ENCODE measurements at regions not wholly inside any gene's neighbourhood (a gene's known extent, or its start where the extent isn't known, plus 50 kb on each side); places are given as distances from the start of the nearest gene placed in this dataset.

DNA sequence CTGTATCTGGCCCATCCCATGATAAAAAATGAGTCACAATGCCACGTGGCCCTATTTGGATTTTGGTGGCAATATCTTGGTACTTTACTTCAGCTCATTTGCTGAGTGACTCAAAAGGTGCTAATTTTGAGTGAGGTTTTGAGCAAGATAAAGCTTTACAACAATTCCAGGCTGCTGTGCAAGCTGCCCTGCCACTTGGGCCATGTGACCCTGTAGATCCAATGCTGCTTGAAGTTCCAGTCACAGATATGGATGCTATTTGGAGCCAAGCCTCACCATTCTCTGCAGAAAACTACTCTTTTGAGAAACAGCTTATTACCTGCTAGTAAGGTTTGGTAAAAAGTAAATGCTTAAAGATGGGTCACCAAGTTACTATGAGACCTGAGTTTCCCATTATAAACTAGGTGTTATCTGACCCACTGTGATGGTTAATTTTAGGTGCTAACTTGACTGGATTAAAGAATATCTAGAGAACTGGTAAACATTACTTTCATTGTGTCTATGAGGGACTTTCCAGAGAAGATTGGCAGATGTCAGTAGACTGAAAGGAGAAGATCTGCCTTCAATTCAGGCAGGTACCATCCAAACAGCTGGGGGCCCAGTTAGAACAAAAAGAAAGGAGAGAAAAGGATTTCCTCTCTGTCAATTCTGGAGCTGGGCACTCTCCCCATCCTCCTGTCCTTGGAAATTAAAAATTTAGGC is 1083.9 kb downstream of the DIPK2A start:
- Histone ChIP-seq H3K9ac (ENCODE audit: low read length) (no peak overlapping the region), H3K4me3 (ENCODE audit: insufficient read depth in 1 of 2, low read depth in 1 of 2, low read length in 2 of 2) (no peak overlapping the region), H2BK5ac (ENCODE audit: low read depth, low read length, poor library complexity, severe bottlenecking) (no peak overlapping the region), H3K4me2 (ENCODE audit: low read length, poor library complexity, severe bottlenecking) (no peak overlapping the region), H3K27ac (ENCODE audit: low read length, poor library complexity, severe bottlenecking) (no peak overlapping the region), H4K8ac (ENCODE audit: low read length) (no peak overlapping the region), H4K91ac (ENCODE audit: low read length) (no peak overlapping the region), H3K23ac (ENCODE audit: low read length in 2 of 2) (no peak overlapping the region), H2BK15ac (ENCODE audit: low read depth, poor library complexity, severe bottlenecking) (no peak overlapping the region), H3K36me3 (ENCODE audit: control insufficient read depth in 1 of 2, insufficient read depth in 2 of 2, low read depth in 1 of 2, low read length in 2 of 2) (no peaks in the 10 kb centered on the region), H3K27me3 (ENCODE audit: control insufficient read depth in 1 of 2, insufficient read depth in 1 of 2, low read length in 2 of 2) (no peaks in the 10 kb centered on the region), H2AK5ac (ENCODE audit: low read length, severe bottlenecking) (no peak overlapping the region), H2BK120ac (ENCODE audit: low read depth, low read length) (no peak overlapping the region), H2BK12ac (ENCODE audit: low read length in 2 of 2) (no peak overlapping the region), H3K4ac (ENCODE audit: low read depth in 1 of 2, low read length in 2 of 2) (no peak overlapping the region), H3K4me1 (ENCODE audit: control insufficient read depth, insufficient read depth, low read depth, low read length) (no peaks in the 10 kb centered on the region), H2AFZ (ENCODE audit: low read depth, low read length) (no peak overlapping the region), H3K79me1 (replicated peaks; ENCODE audit: low read length, poor library complexity, severe bottlenecking) (no peaks in the 10 kb centered on the region), H3K18ac (ENCODE audit: low read depth in 1 of 2, low read length in 2 of 2) (no peak overlapping the region), H3K14ac (ENCODE audit: low read length in 2 of 2) (no peak overlapping the region), H3K9me3 (ENCODE audit: control insufficient read depth, low read length) (peaks cover 6% of the 10 kb centered on the region)
- DNase-seq: no peak
- WGBS: 50% methylated on average over 1 of the region's 1 CpG

DNA sequence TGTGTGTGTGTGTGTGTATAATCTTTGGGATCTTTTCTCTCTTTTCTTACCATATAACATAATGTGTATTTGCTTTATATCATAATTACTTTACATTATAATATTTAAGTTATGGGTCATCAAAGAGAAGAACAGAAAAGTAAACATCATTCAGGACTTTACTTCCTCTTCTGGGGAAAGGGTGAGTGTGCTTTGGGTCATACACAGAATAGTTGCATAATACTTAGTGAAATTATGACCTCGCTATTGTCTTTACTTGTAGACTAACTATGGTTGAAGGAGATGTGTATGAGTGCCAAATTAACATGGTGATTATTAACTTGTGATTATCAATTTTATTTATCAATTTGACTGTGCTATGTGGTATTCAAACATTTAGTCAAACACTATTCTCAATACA is 1086.9 kb downstream of the DIPK2A start:
- Histone ChIP-seq H4K8ac (ENCODE audit: low read length) (no peak overlapping the region), H2BK5ac (ENCODE audit: low read depth, low read length, poor library complexity, severe bottlenecking) (no peak overlapping the region), H3K4me3 (ENCODE audit: insufficient read depth in 1 of 2, low read depth in 1 of 2, low read length in 2 of 2) (no peak overlapping the region), H3K9ac (ENCODE audit: low read length) (no peak overlapping the region), H3K79me1 (replicated peaks; ENCODE audit: low read length, poor library complexity, severe bottlenecking) (no peaks in the 10 kb centered on the region), H3K18ac (ENCODE audit: low read depth in 1 of 2, low read length in 2 of 2) (no peak overlapping the region), H3K9me3 (ENCODE audit: control insufficient read depth, low read length) (peaks cover 20% of the 10 kb centered on the region), H3K4me2 (ENCODE audit: low read length, poor library complexity, severe bottlenecking) (no peak overlapping the region), H2AFZ (ENCODE audit: low read depth, low read length) (no peak overlapping the region), H2BK12ac (ENCODE audit: low read length in 2 of 2) (no peak overlapping the region), H2AK5ac (ENCODE audit: low read length, severe bottlenecking) (no peak overlapping the region), H3K4me1 (ENCODE audit: control insufficient read depth, insufficient read depth, low read depth, low read length) (no peaks in the 10 kb centered on the region), H4K91ac (ENCODE audit: low read length) (no peak overlapping the region), H2BK120ac (ENCODE audit: low read depth, low read length) (no peak overlapping the region), H2BK15ac (ENCODE audit: low read depth, poor library complexity, severe bottlenecking) (no peak overlapping the region), H3K36me3 (ENCODE audit: control insufficient read depth in 1 of 2, insufficient read depth in 2 of 2, low read depth in 1 of 2, low read length in 2 of 2) (no peaks in the 10 kb centered on the region), H3K4ac (ENCODE audit: low read depth in 1 of 2, low read length in 2 of 2) (no peak overlapping the region), H3K14ac (ENCODE audit: low read length in 2 of 2) (no peak overlapping the region), H3K27ac (ENCODE audit: low read length, poor library complexity, severe bottlenecking) (no peak overlapping the region), H3K27me3 (ENCODE audit: control insufficient read depth in 1 of 2, insufficient read depth in 1 of 2, low read length in 2 of 2) (no peaks in the 10 kb centered on the region), H3K23ac (ENCODE audit: low read length in 2 of 2) (no peak overlapping the region)
- 100% methylated on average over 1 of the region's 1 CpG for WGBS
- DNase-seq: no peak

- no peak overlapping the region for H4K91ac ChIP-seq (ENCODE audit: low read length)
- H2BK5ac ChIP-seq (ENCODE audit: low read depth, low read length, poor library complexity, severe bottlenecking): no peak overlapping the region
- no peaks in the 10 kb centered on the region for H3K79me1 ChIP-seq (replicated peaks; ENCODE audit: low read length, poor library complexity, severe bottlenecking)
- no peak overlapping the region for H3K4me2 ChIP-seq (ENCODE audit: low read length, poor library complexity, severe bottlenecking)
- H3K23ac ChIP-seq (ENCODE audit: low read length in 2 of 2): no peak overlapping the region
- no peak overlapping the region for H2AFZ ChIP-seq (ENCODE audit: low read depth, low read length)
- no peaks in the 10 kb centered on the region for H3K36me3 ChIP-seq (ENCODE audit: control insufficient read depth in 1 of 2, insufficient read depth in 2 of 2, low read depth in 1 of 2, low read length in 2 of 2)
- H2AK5ac ChIP-seq (ENCODE audit: low read length, severe bottlenecking): no peak overlapping the region
- H2BK120ac ChIP-seq (ENCODE audit: low read depth, low read length): no peak overlapping the region
- no peak overlapping the region for H3K18ac ChIP-seq (ENCODE audit: low read depth in 1 of 2, low read length in 2 of 2)
- H3K27me3 ChIP-seq (ENCODE audit: control insufficient read depth in 1 of 2, insufficient read depth in 1 of 2, low read length in 2 of 2): no peaks in the 10 kb centered on the region
- H4K8ac ChIP-seq (ENCODE audit: low read length): no peak overlapping the region
- DNase-seq: no peak
- no peak overlapping the region for H2BK15ac ChIP-seq (ENCODE audit: low read depth, poor library complexity, severe bottlenecking)
- peaks cover 20% of the 10 kb centered on the region for H3K9me3 ChIP-seq (ENCODE audit: control insufficient read depth, low read length)
- H3K14ac ChIP-seq (ENCODE audit: low read length in 2 of 2): no peak overlapping the region
- no peaks in the 10 kb centered on the region for H3K4me1 ChIP-seq (ENCODE audit: control insufficient read depth, insufficient read depth, low read depth, low read length)
- 79% methylated on average over 5 of the region's 5 CpGs for WGBS
- H3K4ac ChIP-seq (ENCODE audit: low read depth in 1 of 2, low read length in 2 of 2): no peak overlapping the region
- no peak overlapping the region for H2BK12ac ChIP-seq (ENCODE audit: low read length in 2 of 2)
- H3K4me3 ChIP-seq (ENCODE audit: insufficient read depth in 1 of 2, low read depth in 1 of 2, low read length in 2 of 2): no peak overlapping the region
- no peak overlapping the region for H3K27ac ChIP-seq (ENCODE audit: low read length, poor library complexity, severe bottlenecking)
- no peak overlapping the region for H3K9ac ChIP-seq (ENCODE audit: low read length)
These were observed 1092.0 kb downstream of the DIPK2A start for GRCh38 chr3:145063616-145064015.

- Histone ChIP-seq H2BK120ac (ENCODE audit: low read depth, low read length) (no peak overlapping the region), H2BK5ac (ENCODE audit: low read depth, low read length, poor library complexity, severe bottlenecking) (no peak overlapping the region), H3K9me3 (ENCODE audit: control insufficient read depth, low read length) (no peaks in the 10 kb centered on the region), H3K4ac (ENCODE audit: low read depth in 1 of 2, low read length in 2 of 2) (no peak overlapping the region), H4K91ac (ENCODE audit: low read length) (no peak overlapping the region), H2AK5ac (ENCODE audit: low read length, severe bottlenecking) (no peak overlapping the region), H3K4me3 (ENCODE audit: insufficient read depth in 1 of 2, low read depth in 1 of 2, low read length in 2 of 2) (no peak overlapping the region), H2BK12ac (ENCODE audit: low read length in 2 of 2) (no peak overlapping the region), H2AFZ (ENCODE audit: low read depth, low read length) (no peak overlapping the region), H3K23ac (ENCODE audit: low read length in 2 of 2) (no peak overlapping the region), H2BK15ac (ENCODE audit: low read depth, poor library complexity, severe bottlenecking) (no peak overlapping the region), H3K4me2 (ENCODE audit: low read length, poor library complexity, severe bottlenecking) (no peak overlapping the region), H3K36me3 (ENCODE audit: control insufficient read depth in 1 of 2, insufficient read depth in 2 of 2, low read depth in 1 of 2, low read length in 2 of 2) (no peaks in the 10 kb centered on the region), H3K27ac (ENCODE audit: low read length, poor library complexity, severe bottlenecking) (no peak overlapping the region), H4K8ac (ENCODE audit: low read length) (no peak overlapping the region), H3K27me3 (ENCODE audit: control insufficient read depth in 1 of 2, insufficient read depth in 1 of 2, low read length in 2 of 2) (no peaks in the 10 kb centered on the region), H3K79me1 (replicated peaks; ENCODE audit: low read length, poor library complexity, severe bottlenecking) (no peaks in the 10 kb centered on the region), H3K4me1 (ENCODE audit: control insufficient read depth, insufficient read depth, low read depth, low read length) (no peaks in the 10 kb centered on the region), H3K14ac (ENCODE audit: low read length in 2 of 2) (no peak overlapping the region), H3K18ac (ENCODE audit: low read depth in 1 of 2, low read length in 2 of 2) (no peak overlapping the region), H3K9ac (ENCODE audit: low read length) (no peak overlapping the region)
- 100% methylated on average over 1 of the region's 2 CpGs for WGBS
- no peak for DNase-seq
These were observed 1090.2 kb downstream of the PLOD2 start for GRCh38 chr3:145070795-145071194.
